ENCODE measurements at regions not wholly inside any gene's neighbourhood (a gene's known extent, or its start where the extent isn't known, plus 50 kb on each side); places are given as distances from the start of the nearest gene placed in this dataset.

DNA sequence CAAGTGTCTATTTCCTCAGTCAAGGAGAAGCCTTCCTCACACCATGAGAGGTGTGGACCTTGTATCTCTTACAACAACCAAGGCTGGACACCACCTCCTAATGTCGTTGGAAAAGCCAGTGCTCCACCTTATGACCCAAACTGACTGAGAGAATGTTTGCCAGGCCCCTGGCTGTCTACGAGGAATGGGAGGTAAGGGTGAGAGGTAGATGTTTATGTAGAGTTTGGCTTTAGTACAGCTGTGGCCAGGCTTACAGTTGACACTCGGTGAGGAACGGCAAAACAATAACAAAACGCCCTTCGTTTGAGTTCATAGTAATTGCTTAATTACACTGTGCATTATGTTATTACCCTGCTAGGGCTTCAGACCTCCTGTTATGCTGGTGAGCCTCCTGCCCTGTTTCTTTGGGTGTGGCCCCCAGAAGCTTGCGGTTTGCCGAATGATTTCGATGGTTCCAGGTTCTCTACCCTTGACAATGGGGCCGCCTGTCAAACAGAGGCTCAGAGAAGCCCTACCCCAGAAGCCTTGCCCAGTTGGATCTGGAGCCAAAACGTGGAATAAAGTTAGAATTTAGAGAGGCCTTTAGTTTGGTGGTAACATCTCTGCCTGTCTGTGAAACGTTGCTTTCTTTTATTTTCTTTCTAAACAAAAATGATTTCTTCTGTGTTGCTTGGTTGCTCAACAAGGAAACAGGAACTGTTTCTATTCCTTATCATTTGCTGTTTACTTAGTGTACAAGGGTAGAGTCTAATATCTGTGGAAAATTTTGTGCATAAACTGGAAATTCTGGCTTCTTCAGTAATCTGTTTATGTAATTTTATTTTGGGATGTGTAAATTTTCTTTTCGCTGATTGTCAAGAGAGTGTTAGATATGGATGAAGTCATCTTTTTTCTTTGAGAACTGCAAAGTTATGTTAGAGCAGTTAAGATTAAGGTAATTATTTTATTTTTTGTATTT, 60.4 kb upstream of the FOXQ1 start:
- Histone ChIP-seq H3K4me3 (no peak overlapping the region), H3K36me3 (no peaks in the 10 kb centered on the region), H3K4me1 (no peaks in the 10 kb centered on the region), H3K27ac (no peak overlapping the region), H3K27me3 (no peaks in the 10 kb centered on the region), H3K9me3 (no peaks in the 10 kb centered on the region)
- TF ChIP-seq EP300 (IDR thresholded peaks at IDR 0.05) (no peak), POLR2A (IDR thresholded peaks at IDR 0.05) (no peak), POLR2AphosphoS5 (IDR thresholded peaks at IDR 0.05) (no peak)
- TF ChIP-seq, protein P1, sequence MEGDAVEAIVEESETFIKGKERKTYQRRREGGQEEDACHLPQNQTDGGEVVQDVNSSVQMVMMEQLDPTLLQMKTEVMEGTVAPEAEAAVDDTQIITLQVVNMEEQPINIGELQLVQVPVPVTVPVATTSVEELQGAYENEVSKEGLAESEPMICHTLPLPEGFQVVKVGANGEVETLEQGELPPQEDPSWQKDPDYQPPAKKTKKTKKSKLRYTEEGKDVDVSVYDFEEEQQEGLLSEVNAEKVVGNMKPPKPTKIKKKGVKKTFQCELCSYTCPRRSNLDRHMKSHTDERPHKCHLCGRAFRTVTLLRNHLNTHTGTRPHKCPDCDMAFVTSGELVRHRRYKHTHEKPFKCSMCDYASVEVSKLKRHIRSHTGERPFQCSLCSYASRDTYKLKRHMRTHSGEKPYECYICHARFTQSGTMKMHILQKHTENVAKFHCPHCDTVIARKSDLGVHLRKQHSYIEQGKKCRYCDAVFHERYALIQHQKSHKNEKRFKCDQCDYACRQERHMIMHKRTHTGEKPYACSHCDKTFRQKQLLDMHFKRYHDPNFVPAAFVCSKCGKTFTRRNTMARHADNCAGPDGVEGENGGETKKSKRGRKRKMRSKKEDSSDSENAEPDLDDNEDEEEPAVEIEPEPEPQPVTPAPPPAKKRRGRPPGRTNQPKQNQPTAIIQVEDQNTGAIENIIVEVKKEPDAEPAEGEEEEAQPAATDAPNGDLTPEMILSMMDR (IDR thresholded peaks at IDR 0.05), result no peak
- WGBS, 2 donors (ENCODE audit: low coverage in 1 of 2), result 72 to 87% methylated on average over 6 to 9 of the region's 13 CpGs
- no peak for ATAC-seq

DNA sequence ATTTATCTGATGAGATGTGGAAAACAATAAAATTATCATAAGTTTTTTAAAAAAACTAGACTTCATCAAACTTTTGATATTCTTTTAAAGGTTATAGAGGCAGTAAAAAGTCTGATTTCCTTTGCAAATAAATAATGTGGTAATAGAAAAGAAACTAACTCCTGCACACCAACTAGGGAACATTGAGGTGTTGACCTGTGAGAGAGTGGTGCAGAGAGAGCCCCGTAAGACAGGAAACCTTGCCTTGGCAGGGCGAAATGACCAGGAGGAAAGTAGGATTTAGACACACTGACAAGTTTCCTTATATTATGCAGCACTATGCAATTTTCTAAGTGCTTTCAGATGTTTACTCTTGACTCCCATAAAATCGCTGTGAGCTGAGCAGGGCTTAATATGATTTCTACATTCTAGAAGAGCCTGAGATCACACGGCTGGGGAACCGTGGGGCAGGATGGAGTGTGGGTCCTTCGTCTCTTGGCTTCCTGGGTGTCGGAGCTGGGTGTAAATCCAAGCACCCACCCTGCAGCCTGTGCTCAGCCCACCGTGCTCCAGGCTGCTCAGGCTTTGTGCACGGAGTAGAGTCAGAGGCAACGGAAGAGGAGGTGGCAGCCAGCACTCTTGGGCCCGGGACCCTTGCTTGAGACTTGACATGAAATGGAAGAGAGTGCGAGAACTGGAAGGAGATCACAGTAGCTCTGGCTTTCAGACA, 61.3 kb upstream of the FOXQ1 start:
- 49 to 72% methylated on average over 3 of the region's 12 CpGs for WGBS, 2 donors (ENCODE audit: low coverage in 1 of 2)

GRCh38 chr6:1247894-1248293, 64.0 kb upstream of the FOXQ1 start:
- H3K4me3 ChIP-seq, result no peak overlapping the region
- H3K36me3 ChIP-seq, result no peaks in the 10 kb centered on the region
- H3K27me3 ChIP-seq, result no peaks in the 10 kb centered on the region
- H3K27ac ChIP-seq, result no peak overlapping the region
- ATAC-seq, result no peak
- H3K4me1 ChIP-seq, result peaks cover 0 to 2% (median 0%) of the 10 kb centered on the region in 3 donors
- H3K9me3 ChIP-seq, result no peaks in the 10 kb centered on the region
- WGBS, 2 donors (ENCODE audit: low coverage in 1 of 2), result 93 to 97% methylated on average over 3 of the region's 3 CpGs
- TF ChIP-seq, protein P1 (IDR thresholded peaks at IDR 0.05), result no peak
- no peak for TF ChIP-seq POLR2A (IDR thresholded peaks at IDR 0.05)
- TF ChIP-seq POLR2AphosphoS5 (IDR thresholded peaks at IDR 0.05), result no peak
- no peak for TF ChIP-seq EP300 (IDR thresholded peaks at IDR 0.05)

More for the DNA sequence above, 61.3 kb upstream of the FOXQ1 start:
- no peak overlapping the region for H3K4me3 ChIP-seq
- TF ChIP-seq, protein P1 (IDR thresholded peaks at IDR 0.05), result no peak
- TF ChIP-seq POLR2A (IDR thresholded peaks at IDR 0.05) (no peak), POLR2AphosphoS5 (IDR thresholded peaks at IDR 0.05) (no peak), EP300 (IDR thresholded peaks at IDR 0.05) (no peak)
- H3K4me1 ChIP-seq, result no peaks in the 10 kb centered on the region
- no peaks in the 10 kb centered on the region for H3K27me3 ChIP-seq
- ATAC-seq, result no peak
- H3K9me3 ChIP-seq, result no peaks in the 10 kb centered on the region
- H3K36me3 ChIP-seq, result no peaks in the 10 kb centered on the region
- H3K27ac ChIP-seq, result no peak overlapping the region

DNA sequence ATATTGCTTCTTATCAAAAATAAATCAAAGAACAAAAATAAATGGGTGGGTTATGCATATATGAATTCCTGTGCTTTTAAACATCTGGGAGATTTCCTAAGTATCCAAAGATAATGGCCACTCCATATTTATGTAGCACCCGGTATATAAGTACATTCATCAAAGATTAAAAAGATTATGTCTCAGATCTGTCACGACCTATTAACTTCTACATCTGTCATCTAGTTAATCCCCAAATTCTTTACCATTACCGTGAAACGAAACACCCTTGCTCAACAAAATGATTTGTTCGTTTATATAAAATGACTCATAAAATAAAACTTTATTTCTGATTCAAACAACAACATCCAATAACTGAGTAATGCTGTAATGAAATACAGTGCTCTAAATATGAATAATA, 64.8 kb upstream of the FOXQ1 start:
- H3K9me3 ChIP-seq, result no peaks in the 10 kb centered on the region
- no peaks in the 10 kb centered on the region for H3K36me3 ChIP-seq
- ATAC-seq, result no peak
- peaks cover 0 to 10% (median 0%) of the 10 kb centered on the region in 3 donors for H3K4me1 ChIP-seq
- H3K27me3 ChIP-seq, result no peaks in the 10 kb centered on the region
- H3K4me3 ChIP-seq, result no peak overlapping the region
- no peak overlapping the region for H3K27ac ChIP-seq
- no peak for TF ChIP-seq POLR2A (IDR thresholded peaks at IDR 0.05)
- TF ChIP-seq POLR2AphosphoS5 (IDR thresholded peaks at IDR 0.05), result no peak
- WGBS, 2 donors (ENCODE audit: low coverage in 1 of 2), result 54 to 55% methylated on average over 3 to 5 of the region's 5 CpGs

DNA sequence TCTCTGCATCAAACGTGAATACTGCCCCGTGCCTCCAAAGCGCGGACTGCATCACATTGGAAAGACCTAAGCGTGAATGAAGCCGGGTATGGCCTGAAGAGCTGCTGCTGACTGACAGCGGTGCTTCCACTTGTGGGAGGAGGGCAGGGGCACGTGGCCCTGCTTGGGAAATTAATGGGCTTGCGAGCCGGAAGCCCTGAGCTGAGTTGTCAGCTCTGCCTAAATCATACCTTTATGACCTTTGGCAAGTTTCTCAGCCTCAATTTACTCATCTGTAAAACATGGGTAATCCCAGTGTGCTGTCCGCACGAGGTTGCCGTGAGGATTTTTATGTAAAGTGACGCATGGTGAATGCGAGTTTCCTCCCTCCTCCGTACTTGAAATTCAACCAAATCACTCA, 67.0 kb upstream of the FOXQ1 start:
- TF ChIP-seq POLR2A (IDR thresholded peaks at IDR 0.05) (no peak), POLR2AphosphoS5 (IDR thresholded peaks at IDR 0.05) (no peak), EP300 (IDR thresholded peaks at IDR 0.05) (no peak)
- TF ChIP-seq, protein P1 (IDR thresholded peaks at IDR 0.05), result no peak
- 63% methylated on average over 6 to 9 of the region's 16 CpGs for WGBS, 2 donors (ENCODE audit: low coverage in 1 of 2)
- H3K9me3 ChIP-seq, result no peaks in the 10 kb centered on the region
- H3K4me1 ChIP-seq, result peaks cover 0 to 10% (median 0%) of the 10 kb centered on the region in 3 donors
- no peak overlapping the region for H3K27ac ChIP-seq
- no peak overlapping the region for H3K4me3 ChIP-seq
- no peak for ATAC-seq
- no peaks in the 10 kb centered on the region for H3K36me3 ChIP-seq
- no peaks in the 10 kb centered on the region for H3K27me3 ChIP-seq
